HG02798 (cell line): ENCODE measurements at regions not wholly inside any gene's neighbourhood (a gene's known extent, or its start where the extent isn't known, plus 50 kb on each side); places are given as distances from the start of the nearest gene placed in this dataset.

Experiments
- ATAC-seq: cut with Tn5 transposase; IDR thresholded peaks from one replicate; pipeline ENCODE4 v1.9.1; 2021; ENCODE audit warnings: mild to moderate bottlenecking; ENCODE audit not compliant: unreplicated experiment, poor library complexity

DNA sequence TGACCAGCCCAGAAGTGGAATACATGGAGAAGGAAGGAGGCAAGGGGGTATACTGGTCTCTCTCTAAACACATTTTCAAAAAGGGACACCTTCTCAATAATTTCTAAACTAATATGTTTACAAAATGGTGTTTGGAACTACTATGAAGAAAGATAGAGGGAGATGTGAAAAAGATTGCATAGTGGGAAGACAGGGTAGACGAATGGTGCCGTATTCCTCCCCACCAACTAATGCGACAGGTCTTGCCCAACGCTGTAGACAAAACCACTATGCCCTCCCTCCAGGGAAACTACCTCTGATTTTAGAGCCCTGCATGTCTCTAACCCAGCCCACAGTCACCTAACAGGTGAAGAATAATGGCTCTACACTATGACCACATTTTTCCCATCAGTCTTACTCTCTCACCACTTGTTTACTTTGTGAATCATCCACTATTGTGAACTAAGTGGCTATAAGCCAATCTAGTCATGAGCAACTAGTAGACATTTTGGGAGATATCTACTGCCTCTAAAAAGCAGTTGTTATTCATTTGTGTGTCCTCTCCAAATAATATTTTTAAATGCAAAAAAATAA, 108.2 kb upstream of the UBE2E2 start:
- ATAC-seq: no peak

- ATAC-seq: no peak
Measured at GRCh38 chr3:23096041-23096440, 107.1 kb upstream of the UBE2E2 start.

DNA sequence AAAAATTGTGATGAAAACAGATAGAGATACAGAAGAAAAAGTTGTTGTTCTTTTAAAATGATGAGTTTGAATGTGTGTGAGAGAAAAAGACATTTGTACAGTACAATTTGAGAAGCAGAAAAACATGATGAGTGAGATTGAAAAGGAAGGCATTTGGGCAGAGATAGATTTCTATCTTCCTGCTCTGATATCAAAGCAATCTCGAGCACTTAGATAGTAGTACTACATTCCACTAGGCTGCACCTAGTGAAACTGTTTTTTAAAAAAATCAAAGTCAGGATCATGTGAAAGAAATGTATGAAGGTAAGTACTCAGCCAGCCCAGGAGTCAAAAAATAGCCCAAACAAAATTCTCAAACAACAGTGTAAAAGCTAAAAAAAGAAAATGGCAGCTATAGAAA, 104.1 kb upstream of the UBE2E2 start:
- no peak for ATAC-seq

- no peak for ATAC-seq
Measured at GRCh38 chr3:23099677-23100076, 103.5 kb upstream of the UBE2E2 start.

DNA sequence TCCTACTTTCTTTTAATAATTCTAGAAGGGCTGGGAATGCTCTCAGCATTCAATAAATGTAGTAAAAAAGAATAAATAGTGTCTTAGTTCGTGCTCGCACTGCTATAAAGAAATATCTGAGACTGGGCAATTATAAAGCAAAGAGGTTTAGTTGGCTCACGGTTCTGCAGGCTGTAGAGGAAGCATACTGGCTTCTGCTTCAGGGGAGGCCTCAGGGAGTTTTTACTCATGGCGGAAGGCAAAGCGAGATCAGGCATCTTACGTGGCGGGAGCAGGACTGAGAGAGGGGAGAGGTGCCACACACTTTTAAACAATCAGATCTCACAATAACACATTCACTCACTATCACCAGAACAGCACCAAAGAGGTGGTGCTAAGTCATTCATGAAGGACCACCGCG, 103.0 kb upstream of the UBE2E2 start:
- ATAC-seq: no peak

DNA sequence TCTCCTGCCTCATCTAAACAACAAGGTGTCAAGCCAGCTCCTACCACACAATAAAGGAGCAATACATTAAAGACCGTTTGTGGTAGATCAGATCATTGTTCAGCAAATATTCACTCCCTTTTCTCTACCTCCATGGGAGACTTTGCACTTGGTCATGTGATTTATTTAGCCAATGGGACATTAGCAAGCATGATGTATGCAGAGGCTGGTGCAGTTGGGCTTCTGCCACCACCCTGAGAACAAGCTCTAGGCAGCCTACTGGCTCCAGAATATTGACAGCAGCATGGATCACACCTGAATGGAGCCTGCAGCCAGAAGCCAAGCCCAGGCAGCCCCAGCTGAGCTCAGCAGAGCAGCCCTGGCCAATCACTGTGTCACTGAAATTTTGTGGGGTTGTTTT, 99.4 kb upstream of the UBE2E2 start:
- no peak for ATAC-seq

GRCh38 chr3:23105048-23105447, 98.1 kb upstream of the UBE2E2 start:
- no peak for ATAC-seq

DNA sequence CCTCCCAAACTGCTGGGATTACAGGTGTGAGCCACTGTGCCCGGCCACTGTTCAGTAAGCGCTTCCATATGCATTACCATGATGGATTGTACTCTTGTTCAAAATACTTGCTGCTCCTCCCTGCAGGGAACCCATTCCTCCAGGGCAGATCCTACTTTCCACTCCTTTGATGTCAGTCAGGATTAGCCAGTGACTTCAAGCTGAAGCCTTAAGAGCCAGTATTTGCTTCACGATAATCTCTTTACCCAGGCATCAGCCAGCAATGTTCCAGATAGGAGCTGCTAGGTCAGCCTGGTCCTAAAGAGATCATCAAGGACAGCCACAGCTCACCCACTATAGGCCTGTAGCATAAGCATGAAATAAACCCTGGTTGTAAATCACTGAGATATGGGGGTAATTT, 96.5 kb upstream of the UBE2E2 start:
- ATAC-seq: no peak

DNA sequence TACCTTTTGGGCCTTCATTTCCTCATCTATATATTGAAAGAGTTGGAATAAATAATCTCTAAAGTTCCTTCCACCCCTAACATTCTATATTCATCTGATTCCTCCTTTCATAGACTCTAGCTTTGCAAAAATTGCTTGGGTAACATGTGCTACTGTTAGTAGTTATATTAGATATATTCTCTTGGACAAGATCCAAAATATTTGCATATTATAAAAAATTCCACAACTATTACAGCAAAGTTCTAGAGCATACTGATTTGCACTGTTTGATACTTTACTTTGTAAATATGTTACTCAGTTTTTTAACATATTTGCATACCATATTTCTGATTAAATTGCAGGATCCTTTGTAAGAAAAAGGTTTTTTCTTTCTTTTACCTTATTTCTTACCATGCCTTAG, 95.9 kb upstream of the UBE2E2 start:
- ATAC-seq: no peak

- no peak for ATAC-seq
Measured at GRCh38 chr3:23108451-23109057, 94.6 kb upstream of the UBE2E2 start.

GRCh38 chr3:23111286-23111685, 91.8 kb upstream of the UBE2E2 start:
- no peak for ATAC-seq

DNA sequence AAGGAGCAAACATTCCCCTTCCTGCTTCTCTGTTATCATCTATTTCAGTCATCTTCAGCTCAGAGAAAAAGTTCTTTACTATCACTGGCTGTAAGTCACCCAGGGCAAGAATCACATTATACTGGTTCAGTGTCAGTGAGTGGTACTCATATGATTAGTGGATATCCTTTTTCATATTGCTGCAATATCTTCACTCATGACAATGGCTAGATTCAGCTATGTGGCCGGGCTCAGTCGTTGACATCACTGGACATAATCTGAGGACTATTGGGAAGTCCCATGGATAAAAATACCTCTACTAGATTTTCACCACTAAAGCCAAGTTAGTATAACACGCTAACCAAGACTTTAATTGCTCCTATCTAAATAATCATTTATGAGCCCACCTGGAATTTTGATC, 91.3 kb upstream of the UBE2E2 start:
- ATAC-seq: no peak

GRCh38 chr3:23112491-23112890, 90.6 kb upstream of the UBE2E2 start:
- ATAC-seq: no peak

DNA sequence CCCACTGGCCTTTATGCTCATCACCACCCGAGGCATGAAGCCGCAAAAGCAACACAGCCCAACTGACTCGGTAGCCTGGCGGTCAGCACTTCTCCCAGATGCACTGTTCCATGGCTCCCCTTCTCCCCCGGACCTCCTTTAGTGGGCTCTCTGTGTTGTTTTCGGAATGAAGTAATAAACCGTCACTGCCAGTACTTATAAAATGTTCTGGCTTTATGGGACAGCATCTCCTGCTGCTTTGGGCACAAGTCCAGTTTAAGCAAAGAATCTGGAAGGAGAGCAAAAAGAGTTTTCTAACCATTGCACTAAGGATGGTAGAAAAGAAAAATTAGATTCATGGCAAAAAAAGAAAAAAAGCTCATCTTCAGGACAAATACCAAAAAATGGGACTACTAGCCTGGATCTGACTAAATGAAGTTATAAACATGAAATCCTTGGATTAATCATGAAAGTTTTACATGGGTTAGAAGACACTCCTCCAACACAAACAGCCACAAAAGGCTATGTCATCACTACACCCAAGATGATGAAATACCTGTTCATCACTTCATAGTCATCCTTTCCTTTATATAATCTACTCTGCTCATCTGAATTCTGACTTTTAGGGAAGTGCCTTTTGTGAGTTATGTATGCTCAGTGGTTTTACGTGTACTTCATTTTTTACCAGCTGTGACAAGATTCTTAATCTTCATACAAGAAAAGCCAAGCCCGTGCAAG, 89.5 kb upstream of the UBE2E2 start:
- no peak for ATAC-seq

- no peak for ATAC-seq
Measured at GRCh38 chr3:23114432-23114831, 88.7 kb upstream of the UBE2E2 start.

DNA sequence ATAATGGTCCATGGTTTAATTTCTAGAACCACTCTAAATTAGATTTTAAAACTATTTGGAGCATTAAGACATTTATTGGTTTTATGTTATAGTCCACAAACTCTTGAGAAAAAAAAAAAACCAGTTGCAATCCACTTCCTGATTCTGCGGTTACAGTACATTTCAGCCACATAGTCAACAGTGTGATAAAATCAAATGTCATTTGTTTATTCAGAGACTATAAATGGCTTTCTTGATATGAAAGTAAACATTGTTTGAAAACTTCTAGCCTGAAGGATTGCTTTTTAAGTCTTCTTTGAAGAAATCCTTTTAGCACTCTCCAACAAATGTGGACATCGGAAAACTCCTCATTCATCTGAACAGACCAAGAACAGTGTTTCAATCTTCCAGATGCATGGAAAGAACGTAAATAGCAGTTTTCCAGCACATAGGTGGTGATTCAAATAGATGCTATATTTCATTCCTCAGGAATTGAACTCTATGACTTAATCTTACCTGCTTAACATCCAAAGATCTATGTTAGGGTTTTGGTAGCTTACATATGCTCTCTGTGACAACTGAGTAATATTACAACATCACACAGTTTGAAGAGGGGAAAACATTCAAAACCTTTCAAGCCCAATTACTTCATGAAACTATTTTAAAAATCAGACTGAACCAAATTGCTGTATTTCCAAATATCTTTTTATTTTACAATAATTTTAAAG, 87.8 kb upstream of the UBE2E2 start:
- no peak for ATAC-seq

- no peak for ATAC-seq
Measured at GRCh38 chr3:23116081-23116837, 86.9 kb upstream of the UBE2E2 start.

- ATAC-seq: no peak
Measured at GRCh38 chr3:23117856-23118255, 85.3 kb upstream of the UBE2E2 start.

GRCh38 chr3:23127196-23127595, 75.9 kb upstream of the UBE2E2 start:
- no peak for ATAC-seq

GRCh38 chr3:23128655-23129054, 74.5 kb upstream of the UBE2E2 start:
- ATAC-seq: no peak

DNA sequence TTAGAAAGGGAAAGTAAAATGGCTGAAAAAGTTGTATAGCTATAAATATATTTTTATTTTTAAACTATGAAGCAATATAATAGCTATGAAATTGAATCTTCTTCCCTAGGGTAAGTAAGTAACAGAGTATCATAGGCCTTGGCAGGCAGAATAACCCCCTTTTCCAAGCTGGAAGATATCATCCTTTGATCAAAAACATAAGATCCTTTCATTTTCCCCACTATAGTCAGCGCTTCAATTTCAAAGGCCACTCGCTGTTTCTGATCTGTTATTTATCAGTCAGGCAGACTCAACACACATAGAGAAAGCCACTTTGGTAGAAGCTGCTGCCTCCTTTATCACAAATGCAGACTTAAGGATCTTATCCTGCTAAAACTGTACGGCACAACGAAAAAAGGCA, 74.0 kb upstream of the UBE2E2 start:
- ATAC-seq: no peak
